Lower lobe of right lung (tissue), 2 donors: ENCODE measurements at regions not wholly inside any gene's neighbourhood (a gene's known extent, or its start where the extent isn't known, plus 50 kb on each side); places are given as distances from the start of the nearest gene placed in this dataset.
A peak's percentile ranks its signal among the peaks of the same experiment; 100 is the strongest.

Source experiments
- ATAC-seq, 2 donors: fragments of 200-7000 bp; cut with Tn5 transposase; one replicate each; pipeline ENCODE4 v1.9.1; 2020 to 2022; ENCODE audit warnings: mild to moderate bottlenecking in 2 of 2, moderate library complexity in 2 of 2
- DNase-seq: peaks from one replicate; pipeline ENCODE4 v3.0.0-alpha.2; 2020
- H3K27ac ChIP-seq: fragments of 200-600 bp; one replicate; pipeline ENCODE4 v1.8.0; 2022
- H3K27me3 ChIP-seq: fragments of 200-600 bp; one replicate; pipeline ENCODE4 v1.8.0; 2022; ENCODE audit warnings: low read depth
- H3K36me3 ChIP-seq: fragments of 200-600 bp; one replicate; pipeline ENCODE4 v1.8.0; 2022; ENCODE audit warnings: mild to moderate bottlenecking
- H3K4me1 ChIP-seq: fragments of 200-600 bp; one replicate; pipeline ENCODE4 v1.8.0; 2022
- H3K4me3 ChIP-seq: fragments of 200-600 bp; one replicate; pipeline ENCODE4 v1.8.0; 2022; ENCODE audit warnings: mild to moderate bottlenecking
- H3K9me3 ChIP-seq: fragments of 200-600 bp; one replicate; pipeline ENCODE4 v1.8.0; 2022
- intact Hi-C: fragments of 100-400 bp; cut with DNase I; formaldehyde crosslinking; loops from one replicate; pipeline ENCODE4 v1.11.0; 2022
- TF ChIP-seq, protein P1 (sequence below): fragments of 200-600 bp; IDR thresholded peaks from one replicate; pipeline ENCODE4 v1.8.0; 2022; ENCODE audit warnings: antibody characterized with exemption, mild to moderate bottlenecking
- donor health status: DM: no; HTN: yes; CAD: no; lungs with severe emphysema.

DNA sequence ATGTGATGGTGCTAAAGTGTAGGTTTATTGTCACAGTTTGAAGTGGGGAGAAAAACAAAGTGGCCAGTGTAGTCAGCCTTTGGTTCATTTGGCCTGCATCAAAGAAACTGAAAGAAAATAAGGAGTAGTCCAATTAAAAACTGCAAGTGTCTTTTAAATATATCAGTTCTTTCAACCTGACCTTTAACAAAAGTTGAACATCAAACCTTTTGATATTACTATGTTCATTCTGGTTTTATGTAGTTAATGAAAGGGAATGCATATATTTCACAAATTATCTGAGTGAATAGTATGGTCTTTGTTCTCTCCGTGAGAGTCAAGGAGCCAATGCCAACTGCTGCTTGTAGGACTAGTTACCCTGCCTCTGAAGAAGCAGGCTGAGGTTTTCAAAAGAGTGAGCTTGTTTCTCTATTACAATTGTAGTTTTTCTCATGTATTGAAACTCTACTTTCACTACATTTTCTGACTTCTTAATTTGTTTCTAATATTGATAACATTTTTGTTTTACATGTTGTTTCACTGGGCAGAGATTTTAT, 1160.8 kb upstream of the LRRTM3 start:
- Histone ChIP-seq H3K27ac (no peak overlapping the region), H3K9me3 (no peaks in the 10 kb centered on the region), H3K4me3 (no peak overlapping the region), H3K27me3 (no peaks in the 10 kb centered on the region), H3K4me1 (no peaks in the 10 kb centered on the region), H3K36me3 (no peaks in the 10 kb centered on the region)
- intact Hi-C loops, result no loop called here
- DNase-seq (no peak), ATAC-seq (no peak)
- TF ChIP-seq, protein P1, sequence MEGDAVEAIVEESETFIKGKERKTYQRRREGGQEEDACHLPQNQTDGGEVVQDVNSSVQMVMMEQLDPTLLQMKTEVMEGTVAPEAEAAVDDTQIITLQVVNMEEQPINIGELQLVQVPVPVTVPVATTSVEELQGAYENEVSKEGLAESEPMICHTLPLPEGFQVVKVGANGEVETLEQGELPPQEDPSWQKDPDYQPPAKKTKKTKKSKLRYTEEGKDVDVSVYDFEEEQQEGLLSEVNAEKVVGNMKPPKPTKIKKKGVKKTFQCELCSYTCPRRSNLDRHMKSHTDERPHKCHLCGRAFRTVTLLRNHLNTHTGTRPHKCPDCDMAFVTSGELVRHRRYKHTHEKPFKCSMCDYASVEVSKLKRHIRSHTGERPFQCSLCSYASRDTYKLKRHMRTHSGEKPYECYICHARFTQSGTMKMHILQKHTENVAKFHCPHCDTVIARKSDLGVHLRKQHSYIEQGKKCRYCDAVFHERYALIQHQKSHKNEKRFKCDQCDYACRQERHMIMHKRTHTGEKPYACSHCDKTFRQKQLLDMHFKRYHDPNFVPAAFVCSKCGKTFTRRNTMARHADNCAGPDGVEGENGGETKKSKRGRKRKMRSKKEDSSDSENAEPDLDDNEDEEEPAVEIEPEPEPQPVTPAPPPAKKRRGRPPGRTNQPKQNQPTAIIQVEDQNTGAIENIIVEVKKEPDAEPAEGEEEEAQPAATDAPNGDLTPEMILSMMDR, result no peak

DNA sequence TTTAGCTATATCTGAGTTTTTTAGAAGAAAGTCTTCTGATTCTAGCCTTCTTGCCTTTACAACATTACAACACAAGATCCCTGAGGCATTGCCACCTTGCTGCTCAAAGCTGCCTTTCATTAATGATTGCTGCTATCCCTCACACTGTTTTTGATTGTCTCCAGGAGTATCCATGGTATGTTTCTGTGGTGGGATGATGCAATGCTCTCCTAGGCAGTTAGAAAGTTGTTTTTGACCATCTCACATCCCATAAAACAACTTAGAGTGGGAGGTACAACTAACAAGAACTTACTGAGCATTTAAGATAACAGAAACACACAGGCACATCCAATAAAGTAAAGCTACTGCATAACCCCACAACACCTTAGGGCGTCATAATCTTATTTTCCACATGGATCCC, 1156.0 kb upstream of the LRRTM3 start:
- no peak for DNase-seq
- Histone ChIP-seq H3K27ac (no peak overlapping the region), H3K4me1 (no peaks in the 10 kb centered on the region), H3K9me3 (no peaks in the 10 kb centered on the region), H3K36me3 (no peaks in the 10 kb centered on the region), H3K4me3 (no peak overlapping the region), H3K27me3 (no peaks in the 10 kb centered on the region)
- intact Hi-C loops, result no loop called here
- TF ChIP-seq, protein P1, result no peak
- ATAC-seq, result no peak

DNA sequence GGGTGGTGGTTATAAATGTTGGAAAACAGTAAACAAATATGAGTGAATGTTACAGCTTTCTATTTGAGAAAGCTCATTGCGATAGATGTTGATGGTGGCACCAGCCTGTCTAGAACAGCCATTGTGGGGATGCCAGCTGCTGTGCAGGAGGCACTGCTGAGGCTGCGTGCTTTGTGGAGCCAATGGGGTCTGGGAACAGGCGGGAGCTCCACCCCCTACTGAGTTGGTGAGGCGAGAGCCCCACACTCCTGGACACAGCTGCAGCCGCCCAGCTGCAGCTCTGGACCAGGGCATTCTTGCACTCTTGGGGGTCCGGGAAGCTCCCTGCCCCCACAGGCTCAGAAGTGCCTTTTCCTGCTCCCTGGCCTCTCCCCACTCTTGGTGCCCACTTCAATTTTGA, 1147.1 kb upstream of the LRRTM3 start:
- Histone ChIP-seq H3K27ac (no peak overlapping the region), H3K4me1 (no peaks in the 10 kb centered on the region), H3K9me3 (no peaks in the 10 kb centered on the region), H3K27me3 (no peaks in the 10 kb centered on the region), H3K4me3 (no peak overlapping the region), H3K36me3 (no peaks in the 10 kb centered on the region)
- ATAC-seq, result no peak
- TF ChIP-seq, protein P1, result no peak
- intact Hi-C loops, result no loop called here
- DNase-seq, result peak; percentile 28

DNA sequence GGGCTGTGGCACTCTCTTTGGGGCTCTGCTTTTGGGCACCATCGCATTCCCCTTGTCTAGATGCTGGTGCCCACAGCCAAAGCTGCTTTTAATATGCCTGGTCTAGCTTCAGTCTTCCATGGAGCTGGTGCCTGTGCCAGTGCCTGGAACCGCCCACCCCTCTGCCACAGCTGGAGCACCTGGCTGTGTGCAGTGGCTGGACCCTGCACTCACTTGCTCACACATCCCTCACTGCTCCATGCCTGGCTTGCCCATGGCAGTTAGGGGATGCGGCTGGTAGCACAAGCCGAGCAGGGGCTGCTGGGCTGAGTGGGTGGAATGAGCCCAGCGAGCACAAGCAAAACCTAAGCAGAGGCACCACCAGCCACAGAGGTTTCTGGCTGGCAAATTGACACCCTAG, 1145.9 kb upstream of the LRRTM3 start:
- no peak overlapping the region for H3K4me3 ChIP-seq
- no peaks in the 10 kb centered on the region for H3K27me3 ChIP-seq
- peak in 1 of 2 donors; percentile 27 for ATAC-seq
- TF ChIP-seq, protein P1, result no peak
- H3K9me3 ChIP-seq, result no peaks in the 10 kb centered on the region
- no peaks in the 10 kb centered on the region for H3K36me3 ChIP-seq
- intact Hi-C loops, result no loop called here
- no peak overlapping the region for H3K27ac ChIP-seq
- no peaks in the 10 kb centered on the region for H3K4me1 ChIP-seq
- no peak for DNase-seq

- no peaks in the 10 kb centered on the region for H3K4me1 ChIP-seq
- H3K36me3 ChIP-seq, result no peaks in the 10 kb centered on the region
- H3K27me3 ChIP-seq, result no peaks in the 10 kb centered on the region
- intact Hi-C loops, result no loop called here
- no peak overlapping the region for H3K4me3 ChIP-seq
- DNase-seq (no peak), ATAC-seq (no peak)
- TF ChIP-seq, protein P1, result no peak
- no peak overlapping the region for H3K27ac ChIP-seq
- no peaks in the 10 kb centered on the region for H3K9me3 ChIP-seq
These were observed 1139.6 kb upstream of the LRRTM3 start for GRCh38 chr10:65786279-65786678.

GRCh38 chr10:65787571-65787970, 1138.3 kb upstream of the LRRTM3 start:
- TF ChIP-seq, protein P1, result no peak
- no peak for ATAC-seq
- H3K36me3 ChIP-seq, result no peaks in the 10 kb centered on the region
- DNase-seq, result no peak
- H3K9me3 ChIP-seq, result no peaks in the 10 kb centered on the region
- H3K4me1 ChIP-seq, result no peaks in the 10 kb centered on the region
- H3K27ac ChIP-seq, result no peak overlapping the region
- intact Hi-C loops, result no loop called here
- H3K4me3 ChIP-seq, result no peak overlapping the region
- no peaks in the 10 kb centered on the region for H3K27me3 ChIP-seq
